HG02571 (cell line): ENCODE measurements at regions not wholly inside any gene's neighbourhood (a gene's known extent, or its start where the extent isn't known, plus 50 kb on each side); places are given as distances from the start of the nearest gene placed in this dataset.

ENCODE experiments used
- ATAC-seq: cut with Tn5 transposase; IDR thresholded peaks from one replicate; pipeline ENCODE4 v1.9.1; 2021; ENCODE audit warnings: mild to moderate bottlenecking, moderate library complexity; ENCODE audit not compliant: unreplicated experiment

DNA sequence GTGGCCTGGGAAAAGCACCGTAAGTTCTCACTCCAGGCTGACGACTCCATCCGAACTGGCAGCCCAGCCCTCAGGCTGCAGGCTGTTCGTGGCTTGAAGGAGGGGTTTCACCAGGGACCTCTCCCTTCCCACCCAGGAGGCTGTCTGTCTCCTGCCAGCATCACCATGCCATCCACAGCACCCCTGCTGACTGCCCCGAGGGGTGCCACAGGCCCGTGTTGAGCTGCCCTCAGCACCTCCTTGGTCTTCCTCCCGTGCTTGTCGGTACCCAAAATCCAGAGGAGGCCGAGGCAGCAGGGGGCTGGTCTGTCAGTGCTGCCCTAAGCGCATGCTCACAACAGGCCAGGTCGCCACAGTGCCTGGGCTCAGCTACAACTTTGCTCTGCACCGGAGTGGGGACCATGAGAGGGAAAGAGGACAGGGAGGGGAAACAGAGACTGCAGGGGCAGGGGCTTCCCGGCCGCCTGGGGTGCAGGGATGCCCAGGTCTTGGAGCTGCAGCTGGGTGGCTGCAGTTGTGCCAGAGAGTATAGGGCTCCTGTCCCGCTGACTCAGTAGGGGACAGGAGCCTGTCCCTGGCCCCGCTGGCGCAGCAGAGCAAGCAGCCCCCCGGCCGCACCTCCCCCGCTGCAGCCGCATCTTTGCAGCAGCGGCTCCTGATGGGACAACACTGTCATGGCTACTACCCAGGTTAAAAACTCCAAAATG is 963.7 kb upstream of the CRIM1 start:
- no peak for ATAC-seq

- no peak for ATAC-seq
These were observed 976.8 kb upstream of the CRIM1 start for GRCh38 chr2:35378791-35379190.

GRCh38 chr2:35374845-35375244 is 980.7 kb upstream of the CRIM1 start:
- no peak for ATAC-seq

- ATAC-seq = no peak
These were observed 989.7 kb upstream of the CRIM1 start for GRCh38 chr2:35365859-35366258.

DNA sequence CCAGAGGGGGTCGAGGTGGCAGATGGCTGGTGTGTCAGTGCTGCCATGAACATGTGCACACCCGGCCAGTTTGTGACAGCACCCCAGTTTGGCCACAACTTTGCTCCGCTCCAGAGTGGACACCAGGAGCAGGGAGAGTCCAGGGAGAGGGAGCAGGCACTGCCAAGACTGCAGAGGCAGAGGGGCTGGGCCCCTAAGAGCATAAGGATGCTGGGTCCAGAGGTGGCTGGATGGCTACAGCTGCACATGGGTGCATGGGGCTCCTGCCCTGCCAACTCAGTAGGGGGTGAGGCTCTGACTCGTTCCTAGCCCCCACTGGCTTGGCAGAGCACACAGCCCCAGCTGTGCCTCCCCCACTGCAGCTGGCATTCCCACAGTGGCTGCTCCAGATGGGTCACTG is 999.2 kb upstream of the CRIM1 start:
- ATAC-seq = no peak

DNA sequence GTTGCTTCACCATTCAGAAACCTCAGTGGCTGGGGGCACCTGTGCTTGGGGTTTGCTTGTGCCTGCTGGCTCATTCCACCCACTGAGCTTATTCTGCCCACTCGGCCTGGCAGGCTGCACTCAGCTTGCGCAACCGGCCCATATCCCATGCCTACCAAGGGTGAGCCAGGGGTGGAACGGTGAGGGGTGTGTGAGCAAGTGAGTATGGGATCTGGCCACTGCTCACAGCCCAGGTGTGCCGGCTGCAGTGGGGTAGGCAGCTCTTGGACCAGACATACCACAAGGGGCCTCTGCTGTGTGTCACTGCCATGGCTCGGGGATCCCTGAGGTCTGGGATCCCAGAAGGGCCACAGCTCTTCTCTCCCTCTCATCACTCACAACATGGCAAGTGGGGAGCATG is 1000.5 kb upstream of the CRIM1 start:
- no peak for ATAC-seq

- no peak for ATAC-seq
These were observed 1008.0 kb upstream of the CRIM1 start for GRCh38 chr2:35347561-35347960.

DNA sequence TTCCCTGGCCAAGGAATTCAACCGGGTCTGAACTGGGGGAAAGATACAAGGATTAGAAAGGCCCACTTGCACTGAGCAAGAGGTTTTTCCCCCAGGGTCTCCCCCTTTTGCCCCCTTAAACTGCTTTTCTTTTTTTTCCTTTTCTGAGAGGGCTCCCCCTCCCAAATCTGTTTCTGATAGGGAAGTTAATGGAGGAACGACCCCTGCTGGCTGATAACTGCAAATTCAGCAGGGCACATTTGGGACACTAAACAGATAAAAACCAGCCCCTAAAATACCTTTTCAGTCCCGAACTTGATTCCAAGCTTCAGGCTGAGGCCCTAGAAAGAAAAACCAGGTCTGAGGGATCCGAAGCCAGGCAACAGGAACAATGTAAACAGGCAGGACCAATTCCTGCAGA is 1012.4 kb upstream of the CRIM1 start:
- no peak for ATAC-seq

- no peak for ATAC-seq
These were observed 1016.4 kb upstream of the CRIM1 start for GRCh38 chr2:35339211-35339610.

- ATAC-seq = no peak
These were observed 1017.7 kb upstream of the CRIM1 start for GRCh38 chr2:35337922-35338321.

GRCh38 chr2:35314049-35314448 is 1041.5 kb upstream of the CRIM1 start:
- ATAC-seq = no peak

DNA sequence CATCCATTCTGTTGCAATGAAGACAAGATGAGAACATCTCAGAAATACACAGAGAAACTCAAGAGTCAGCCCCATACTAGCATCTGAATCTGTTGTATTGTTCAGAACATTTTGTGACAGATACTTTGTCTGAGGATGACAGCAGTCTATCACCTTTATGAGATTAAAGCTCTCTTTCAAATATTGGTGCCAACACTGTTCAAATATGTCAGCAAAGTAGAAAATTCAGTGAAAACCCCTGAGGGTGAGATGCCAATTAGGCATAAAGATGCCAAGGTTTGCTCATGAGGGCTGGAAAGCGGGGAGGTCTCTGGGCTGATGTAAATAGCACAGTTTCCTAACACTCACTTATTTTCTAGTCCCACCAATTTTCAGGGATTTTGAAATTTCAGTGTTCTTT is 1054.2 kb upstream of the CRIM1 start:
- no peak for ATAC-seq

GRCh38 chr2:35298493-35298892 is 1057.1 kb upstream of the CRIM1 start:
- no peak for ATAC-seq

DNA sequence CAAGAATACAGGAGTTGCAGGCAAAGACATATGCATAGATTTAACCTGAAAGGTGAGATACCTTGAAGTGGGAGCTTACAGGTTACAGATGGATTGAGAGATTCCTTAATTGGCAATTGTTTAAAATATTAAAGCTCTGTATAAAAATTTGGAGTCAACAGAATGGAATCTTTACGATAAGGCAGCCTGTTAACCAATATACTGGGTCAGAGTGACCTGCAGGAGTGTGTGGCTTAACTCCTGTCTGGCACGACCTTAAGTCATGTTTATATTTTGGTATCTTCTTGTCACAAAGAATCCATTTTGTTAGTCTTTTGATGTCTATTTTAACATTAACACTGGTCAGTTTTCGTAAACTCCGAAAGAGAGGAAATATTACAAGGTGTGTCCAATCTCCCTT is 1058.2 kb upstream of the CRIM1 start:
- no peak for ATAC-seq

DNA sequence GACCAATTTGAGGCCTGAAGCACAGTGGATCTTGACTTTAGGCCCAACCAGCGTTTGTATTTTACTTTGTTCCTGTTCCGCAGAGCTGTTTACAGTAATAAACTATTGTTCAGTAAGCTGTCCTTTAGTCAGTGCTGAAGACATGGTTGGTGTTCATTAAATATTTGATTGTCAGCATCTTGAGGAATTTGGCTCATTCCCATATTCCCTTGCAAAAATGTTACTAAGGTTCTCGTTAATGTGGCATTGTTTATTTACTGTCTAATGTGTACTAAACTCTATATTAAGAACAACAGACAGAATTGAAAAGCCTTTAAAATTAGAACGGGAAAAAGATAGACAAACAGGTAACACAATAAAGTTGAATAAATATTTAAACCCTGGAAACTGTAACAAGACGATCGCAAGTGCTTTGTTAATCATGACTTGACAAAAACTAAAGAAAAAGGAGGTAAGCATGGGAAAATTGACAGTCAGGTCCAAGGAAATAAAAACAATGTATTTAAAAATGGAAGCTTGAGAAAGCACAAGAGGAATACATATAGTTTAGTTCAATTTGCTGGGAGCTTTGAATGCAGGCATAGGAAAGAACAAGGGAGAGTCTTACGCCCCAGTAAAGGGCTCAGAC is 1060.8 kb upstream of the CRIM1 start:
- no peak for ATAC-seq

- no peak for ATAC-seq
These were observed 1062.3 kb upstream of the CRIM1 start for GRCh38 chr2:35293261-35293660.

DNA sequence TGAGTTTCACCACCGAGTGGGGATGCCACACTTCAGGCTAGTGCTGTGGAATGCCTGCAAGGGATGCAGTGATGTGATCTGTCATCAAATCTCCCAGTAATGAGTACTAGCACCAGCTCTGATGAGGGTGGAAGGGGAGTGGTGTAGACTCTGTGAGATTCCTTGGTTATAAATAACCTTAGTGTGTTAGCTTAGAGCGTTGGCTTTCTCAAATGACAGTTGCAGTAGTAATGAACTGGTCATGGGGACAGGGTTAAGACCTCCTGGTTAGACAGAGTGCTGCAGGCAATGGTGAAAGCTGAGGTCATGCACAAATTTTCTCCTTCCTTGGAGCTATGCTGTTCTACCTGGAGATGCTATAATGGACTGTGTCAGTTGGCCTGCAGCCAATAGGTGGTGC is 1063.4 kb upstream of the CRIM1 start:
- no peak for ATAC-seq

DNA sequence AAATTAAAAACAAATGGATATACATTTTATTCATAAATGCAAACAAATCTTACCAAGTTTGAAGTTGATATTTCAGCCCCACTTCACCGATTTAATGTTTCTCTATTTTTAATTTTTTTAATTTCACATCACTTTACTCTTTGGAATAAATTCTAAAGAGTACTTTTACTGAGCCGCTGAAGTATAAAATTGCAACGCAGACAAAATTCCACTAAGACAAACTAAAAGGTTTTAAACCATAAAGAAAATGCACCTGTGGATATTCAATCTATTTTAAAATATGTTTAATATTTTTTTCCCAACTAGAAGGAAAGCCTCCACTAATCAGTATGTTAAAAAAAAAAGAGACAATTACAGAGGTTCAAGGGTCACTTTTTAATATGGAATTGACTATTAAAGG is 1073.9 kb upstream of the CRIM1 start:
- ATAC-seq = no peak

DNA sequence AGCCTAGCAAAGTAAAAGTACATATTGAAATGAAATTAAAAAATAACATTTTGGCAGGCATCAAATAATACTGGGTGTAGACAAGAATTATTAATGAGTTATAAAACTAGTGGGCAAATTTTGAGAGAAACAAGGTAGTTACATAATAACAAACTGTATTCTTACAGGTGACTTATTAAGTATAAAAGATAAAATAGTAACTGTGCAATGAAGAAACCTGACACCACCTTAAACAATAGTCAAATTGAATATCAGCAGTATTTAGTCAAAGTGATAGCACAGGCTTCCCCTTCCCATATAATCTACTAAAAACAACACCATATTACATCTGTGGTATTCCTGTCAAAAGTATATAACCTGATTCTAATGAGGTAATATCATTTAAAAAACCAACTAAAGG is 1099.8 kb upstream of the CRIM1 start:
- ATAC-seq = no peak

DNA sequence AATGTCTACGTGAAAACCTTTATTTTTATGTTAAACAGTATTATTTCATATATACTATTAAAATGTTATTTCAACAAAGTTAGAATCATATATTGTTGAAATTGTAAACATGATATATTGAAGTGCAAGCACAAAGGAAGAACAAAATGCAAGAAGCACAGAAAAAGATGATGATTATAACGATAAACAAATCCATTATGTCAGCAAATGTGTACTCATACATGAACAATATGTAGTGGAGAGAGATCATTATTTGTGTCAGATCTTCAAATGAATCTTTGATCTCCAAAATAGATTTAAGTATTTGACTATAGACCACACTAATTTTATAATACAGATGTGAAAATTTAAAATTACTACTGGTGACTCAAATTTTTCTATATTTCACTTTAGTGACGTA is 1104.4 kb upstream of the CRIM1 start:
- ATAC-seq = no peak

DNA sequence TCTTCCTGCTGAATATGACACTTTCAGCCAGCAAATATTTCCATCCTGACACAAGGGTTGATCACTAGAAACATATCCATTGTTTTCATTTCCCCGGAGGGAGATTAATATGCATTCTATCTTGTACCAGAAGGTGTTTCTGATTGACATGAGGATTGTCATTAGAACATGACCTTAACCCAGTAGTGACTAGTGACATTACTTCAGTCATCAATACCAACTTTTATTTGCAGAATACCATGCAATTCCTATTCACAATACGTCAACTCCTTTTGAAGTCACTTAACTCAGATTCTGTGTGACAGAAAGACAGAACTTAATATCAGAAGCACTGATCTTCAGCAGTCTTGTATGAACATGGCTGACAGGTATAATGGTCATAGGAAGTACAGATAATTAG is 1108.9 kb upstream of the CRIM1 start:
- no peak for ATAC-seq

DNA sequence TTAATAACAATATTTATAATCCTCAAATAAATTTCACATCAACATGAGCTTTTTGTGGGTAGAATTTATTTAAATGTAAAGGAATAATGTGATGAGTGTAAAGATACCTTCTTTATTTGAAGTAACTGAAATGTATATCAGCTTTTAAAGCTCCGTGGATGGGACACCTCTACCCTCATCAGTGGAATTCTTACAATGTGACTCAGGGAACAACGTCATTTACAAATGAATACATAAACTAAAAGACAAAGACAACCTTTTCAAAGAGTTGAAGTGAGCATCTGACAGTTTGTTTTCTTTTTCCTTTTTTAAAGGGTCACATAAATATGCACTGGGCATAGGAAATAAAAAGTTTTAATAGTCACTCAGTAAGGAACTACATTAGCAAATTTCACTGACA is 1127.0 kb upstream of the CRIM1 start:
- no peak for ATAC-seq

DNA sequence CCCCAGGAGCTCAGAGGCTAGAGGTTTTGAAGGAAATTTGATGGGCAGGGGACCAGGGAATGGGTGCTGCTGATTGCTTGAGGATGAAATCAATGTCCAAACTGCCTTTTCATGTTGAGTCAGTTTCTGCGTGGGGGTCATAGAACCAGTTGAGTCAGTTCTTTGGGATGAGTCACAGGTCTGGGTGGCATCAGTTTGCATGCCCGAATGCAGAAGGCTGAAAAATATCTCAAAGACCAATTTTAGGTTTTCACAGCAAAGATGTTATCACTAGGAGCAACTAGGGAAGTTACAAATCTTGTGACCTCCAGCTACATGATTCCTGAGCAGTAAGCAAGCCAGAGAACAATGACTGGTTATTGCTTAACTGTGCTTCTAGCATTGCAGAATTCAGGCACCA is 1135.1 kb upstream of the CRIM1 start:
- no peak for ATAC-seq
